PC-3 (cell line): ENCODE measurements at regions not wholly inside any gene's neighbourhood (a gene's known extent, or its start where the extent isn't known, plus 50 kb on each side); places are given as distances from the start of the nearest gene placed in this dataset.

ENCODE experiments used
- ATAC-seq: fragments of 200-7000 bp; cut with Tn5 transposase; 2 replicates; pipeline ENCODE4 v1.9.1; 2020; ENCODE audit warnings: mild to moderate bottlenecking, moderate library complexity
- BruUV-seq: library from RNA; stranded (reverse); fragments of 400-500 nt; replicated peaks from 2 replicates; lab custom pipeline; 2021; lab: Mats Ljungman, UMichigan
- CTCF ChIA-PET: fragments of 300-600 bp; sonication (Branson Sonifier 250); formaldehyde crosslinking; loops from one replicate; lab custom pipeline; 2022; ENCODE audit warnings: antibody characterized with exemption; lab: Charles Lee
- POLR2A ChIA-PET: fragments of 300-600 bp; sonication (Branson Sonifier 250); formaldehyde crosslinking; loops from one replicate; lab custom pipeline; 2022; ENCODE audit warnings: antibody characterized with exemption; ENCODE audit not compliant: unreplicated experiment; lab: Charles Lee
- DNase-seq: peaks from one replicate; pipeline ENCODE4 v3.0.0-alpha.2; 2015
- H2AFZ ChIP-seq: fragments of 300-600 bp; sonication (generic); 2 replicates; pipeline ENCODE4 v1.6.0; 2016; ENCODE audit warnings: antibody characterized with exemption, low read length
- H3F3A ChIP-seq: fragments of 300-600 bp; sonication (generic); one replicate; pipeline ENCODE4 v1.6.0; 2017; ENCODE audit warnings: antibody characterized with exemption, low read length, control low read depth, mild to moderate bottlenecking; ENCODE audit not compliant: unreplicated experiment
- H3K27ac ChIP-seq: fragments of 300-600 bp; sonication (generic); 2 replicates; pipeline ENCODE4 v1.5.1; 2016; ENCODE audit warnings: mild to moderate bottlenecking, low read length
- H3K27me3 ChIP-seq: fragments of 300-600 bp; sonication (generic); 2 replicates; pipeline ENCODE4 v1.6.1; 2016; ENCODE audit warnings: low read length, mixed read lengths
- H3K36me3 ChIP-seq: fragments of 300-600 bp; sonication (generic); 2 replicates; pipeline ENCODE4 v1.6.1; 2016; ENCODE audit warnings: low read depth, mixed run types, low read length, mixed read lengths
- H3K4me1 ChIP-seq: fragments of 300-600 bp; sonication (generic); 2 replicates; pipeline ENCODE4 v1.5.1; 2016; ENCODE audit warnings: low read length; ENCODE audit not compliant: insufficient read depth
- H3K4me2 ChIP-seq: fragments of 300-600 bp; sonication (generic); 2 replicates; pipeline ENCODE4 v1.6.0; 2016; ENCODE audit warnings: low read length
- H3K4me3 ChIP-seq: fragments of 300-600 bp; sonication (generic); 2 replicates; pipeline ENCODE4 v1.5.1; 2016; ENCODE audit warnings: mild to moderate bottlenecking, low read length, mixed read lengths
- H3K79me2 ChIP-seq: fragments of 300-600 bp; sonication (generic); 2 replicates; pipeline ENCODE4 v1.6.1; 2017; ENCODE audit warnings: low read length, mixed read lengths
- H3K9ac ChIP-seq: fragments of 300-600 bp; sonication (generic); 2 replicates; pipeline ENCODE4 v1.6.0; 2016; ENCODE audit warnings: mild to moderate bottlenecking, low read length
- H3K9me2 ChIP-seq: fragments of 300-600 bp; sonication (generic); replicated peaks from 2 replicates; pipeline ENCODE4 v1.6.1; 2016; ENCODE audit warnings: mixed run types, low read length, mixed read lengths
- H3K9me3 ChIP-seq: fragments of 300-600 bp; sonication (generic); 2 replicates; pipeline ENCODE4 v1.6.1; 2016; ENCODE audit warnings: low read length, mixed read lengths
- H4K20me1 ChIP-seq: fragments of 300-600 bp; sonication (generic); 2 replicates; pipeline ENCODE4 v1.6.1; 2016; ENCODE audit warnings: low read length, mixed read lengths
- EZH2 ChIP-seq: fragments of 300-600 bp; sonication (generic); IDR thresholded peaks from one replicate; pipeline ENCODE4 v1.6.1; 2017; ENCODE audit warnings: antibody characterized with exemption, mild to moderate bottlenecking, low read length; ENCODE audit not compliant: unreplicated experiment
- EZH2phosphoT487 ChIP-seq: fragments of 300-600 bp; sonication (generic); IDR thresholded peaks from 2 replicates; pipeline ENCODE4 v1.6.1; 2018; ENCODE audit warnings: mild to moderate bottlenecking, antibody characterized with exemption, low read length, borderline replicate concordance
- intact Hi-C: fragments of 100-400 bp; cut with micrococcal nuclease; formaldehyde crosslinking; loops from 2 replicates; pipeline ENCODE4 v1.9.0; 2023
- TF ChIP-seq, protein P1 (sequence below): fragments of 300-600 bp; sonication (generic); conservative IDR thresholded peaks from 2 replicates; pipeline ENCODE4 v1.5.1; 2017; ENCODE audit warnings: antibody characterized with exemption, low read depth, mild to moderate bottlenecking, low read length

DNA sequence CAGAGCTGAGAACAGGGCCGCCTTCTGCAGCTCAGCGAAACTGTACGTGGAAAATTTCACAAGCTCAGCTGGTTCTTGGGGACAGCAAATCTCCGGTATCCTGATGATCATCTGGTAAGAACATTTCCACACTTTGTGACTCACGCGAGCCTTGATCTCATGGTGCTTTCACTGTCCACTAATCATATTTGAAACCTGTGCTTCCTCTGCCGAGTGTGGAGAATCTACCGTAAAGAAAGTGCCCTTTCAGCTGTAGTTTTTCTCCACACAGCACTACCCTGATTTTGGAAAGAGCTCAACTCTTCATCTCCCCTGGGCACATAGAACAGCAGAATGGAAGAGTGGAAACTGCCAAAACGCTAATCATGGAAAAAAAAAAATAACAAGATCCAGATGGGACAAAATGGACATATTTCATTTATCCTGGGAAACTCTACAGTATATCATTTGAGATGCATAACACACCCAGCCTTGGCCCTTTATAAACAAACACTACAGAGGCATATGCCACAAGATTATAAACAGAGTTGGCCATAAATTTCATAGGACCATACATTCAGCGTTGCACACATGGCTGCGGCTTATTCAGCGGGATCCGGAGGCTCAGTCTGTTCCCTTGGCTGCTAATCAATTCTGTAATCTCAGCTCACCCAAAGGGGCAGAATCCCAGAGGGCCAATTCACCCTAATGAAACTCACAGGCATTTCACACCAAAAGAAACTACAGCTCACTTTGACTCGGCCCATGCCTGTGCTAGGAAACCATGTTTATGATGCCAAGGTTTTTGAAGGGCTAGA lies 434.5 kb downstream of the HDGFL1 start:
- no peak for ATAC-seq
- POLR2A ChIA-PET = no interaction called here

DNA sequence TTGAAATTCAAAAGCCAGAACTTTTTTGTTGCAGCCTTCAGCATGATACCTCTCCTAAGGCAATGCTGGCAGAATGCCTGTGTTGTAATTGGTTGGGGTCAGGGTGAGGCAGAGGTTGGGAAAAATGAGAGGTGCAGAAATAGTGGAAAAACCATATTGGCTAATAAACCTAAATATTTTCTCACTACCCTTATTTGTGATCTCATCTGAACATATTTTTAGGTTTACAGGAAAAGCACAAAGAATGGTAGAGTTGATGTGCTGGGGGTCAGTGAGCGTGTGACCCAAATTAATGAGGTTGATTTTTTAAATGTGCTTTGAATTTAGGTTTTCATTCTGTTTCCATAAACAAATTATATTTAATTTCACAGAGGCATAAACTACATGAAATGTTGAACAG lies 437.3 kb downstream of the HDGFL1 start:
- no peak for DNase-seq

More for the DNA sequence above, 434.5 kb downstream of the HDGFL1 start:
- Histone ChIP-seq H3K27ac (no peak overlapping the region), H3F3A (no peaks in the 10 kb centered on the region), H3K9ac (no peak overlapping the region), H3K36me3 (no peaks in the 10 kb centered on the region), H3K4me3 (no peak overlapping the region), H3K79me2 (no peaks in the 10 kb centered on the region), H2AFZ (no peak overlapping the region), H3K4me2 (no peak overlapping the region), H3K27me3 (no peaks in the 10 kb centered on the region), H4K20me1 (no peaks in the 10 kb centered on the region), H3K4me1 (no peaks in the 10 kb centered on the region), H3K9me3 (no peaks in the 10 kb centered on the region), H3K9me2 (no peaks in the 10 kb centered on the region)
- no peak for DNase-seq
- CTCF ChIA-PET = no interaction called here
- no TSS peak for BruUV-seq
- TF ChIP-seq, protein P1, sequence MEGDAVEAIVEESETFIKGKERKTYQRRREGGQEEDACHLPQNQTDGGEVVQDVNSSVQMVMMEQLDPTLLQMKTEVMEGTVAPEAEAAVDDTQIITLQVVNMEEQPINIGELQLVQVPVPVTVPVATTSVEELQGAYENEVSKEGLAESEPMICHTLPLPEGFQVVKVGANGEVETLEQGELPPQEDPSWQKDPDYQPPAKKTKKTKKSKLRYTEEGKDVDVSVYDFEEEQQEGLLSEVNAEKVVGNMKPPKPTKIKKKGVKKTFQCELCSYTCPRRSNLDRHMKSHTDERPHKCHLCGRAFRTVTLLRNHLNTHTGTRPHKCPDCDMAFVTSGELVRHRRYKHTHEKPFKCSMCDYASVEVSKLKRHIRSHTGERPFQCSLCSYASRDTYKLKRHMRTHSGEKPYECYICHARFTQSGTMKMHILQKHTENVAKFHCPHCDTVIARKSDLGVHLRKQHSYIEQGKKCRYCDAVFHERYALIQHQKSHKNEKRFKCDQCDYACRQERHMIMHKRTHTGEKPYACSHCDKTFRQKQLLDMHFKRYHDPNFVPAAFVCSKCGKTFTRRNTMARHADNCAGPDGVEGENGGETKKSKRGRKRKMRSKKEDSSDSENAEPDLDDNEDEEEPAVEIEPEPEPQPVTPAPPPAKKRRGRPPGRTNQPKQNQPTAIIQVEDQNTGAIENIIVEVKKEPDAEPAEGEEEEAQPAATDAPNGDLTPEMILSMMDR = no peak
- TF ChIP-seq EZH2 (no peak), EZH2phosphoT487 (no peak)
- intact Hi-C loops = no loop called here

DNA sequence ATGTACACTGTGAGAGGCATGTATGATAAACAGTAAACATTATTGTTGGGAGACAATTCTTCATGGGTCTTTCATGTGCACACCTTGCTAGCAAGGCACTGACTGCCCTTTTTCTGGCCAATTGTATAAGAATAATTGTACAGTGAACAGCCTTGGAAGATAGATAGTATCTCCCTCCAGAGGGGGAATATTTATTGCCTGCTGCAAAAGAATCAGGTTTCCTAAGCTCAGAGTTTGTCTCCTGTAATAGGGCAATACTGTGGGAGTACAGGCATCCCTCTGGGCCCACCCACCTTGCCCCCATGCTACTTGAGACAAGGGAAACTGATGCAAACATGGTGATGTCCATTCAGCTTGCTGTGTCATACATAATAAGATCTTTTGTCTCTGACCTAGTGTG lies 442.2 kb downstream of the HDGFL1 start:
- Histone ChIP-seq H3K79me2 (no peaks in the 10 kb centered on the region), H3K9me3 (no peaks in the 10 kb centered on the region), H3K9me2 (no peaks in the 10 kb centered on the region), H3F3A (no peaks in the 10 kb centered on the region), H4K20me1 (no peaks in the 10 kb centered on the region), H3K4me2 (no peak overlapping the region), H3K9ac (no peak overlapping the region), H2AFZ (no peak overlapping the region), H3K27me3 (no peaks in the 10 kb centered on the region), H3K4me1 (no peaks in the 10 kb centered on the region), H3K36me3 (no peaks in the 10 kb centered on the region), H3K4me3 (no peak overlapping the region), H3K27ac (no peak overlapping the region)
- ChIA-PET CTCF (no interaction called here), POLR2A (no interaction called here)
- no TSS peak for BruUV-seq
- intact Hi-C loops = no loop called here
- ATAC-seq = no peak
- TF ChIP-seq EZH2phosphoT487 = no peak
- TF ChIP-seq EZH2 = no peak
- TF ChIP-seq, protein P1 = no peak
- DNase-seq = no peak

More for the DNA sequence above, 437.3 kb downstream of the HDGFL1 start:
- ATAC-seq = no peak
- CTCF ChIA-PET = no interaction called here
- Histone ChIP-seq H3K4me3 (no peak overlapping the region), H3K79me2 (no peaks in the 10 kb centered on the region), H3F3A (no peaks in the 10 kb centered on the region), H3K9ac (no peak overlapping the region), H4K20me1 (no peaks in the 10 kb centered on the region), H3K27ac (no peak overlapping the region), H3K9me3 (no peaks in the 10 kb centered on the region), H3K4me2 (no peak overlapping the region), H3K9me2 (no peaks in the 10 kb centered on the region), H3K27me3 (no peaks in the 10 kb centered on the region), H2AFZ (no peak overlapping the region), H3K4me1 (no peaks in the 10 kb centered on the region), H3K36me3 (no peaks in the 10 kb centered on the region)
- TF ChIP-seq, protein P1 = no peak
- no peak for TF ChIP-seq EZH2phosphoT487
- TF ChIP-seq EZH2 = no peak
- POLR2A ChIA-PET = no interaction called here
- BruUV-seq = no TSS peak
- intact Hi-C loops = no loop called here
